SK-N-SH treated with all-trans-retinoic acid at 6 μM for 48 hours (cell line): ENCODE measurements at regions not wholly inside any gene's neighbourhood (a gene's known extent, or its start where the extent isn't known, plus 50 kb on each side); places are given as distances from the start of the nearest gene placed in this dataset.

ENCODE experiments used
- BACH2 ChIP-seq: fragments of 250-450 bp; sonication (Bioruptor Pico); IDR thresholded peaks from 2 replicates; pipeline ENCODE4 v1.9.0; 2021; ENCODE audit warnings: mild to moderate bottlenecking, borderline replicate concordance
- ISL1 ChIP-seq: fragments of 250-450 bp; sonication (Bioruptor Pico); IDR thresholded peaks from 2 replicates; pipeline ENCODE4 v2.1.2; 2022; ENCODE audit warnings: mild to moderate bottlenecking, moderate library complexity
- TCF4 ChIP-seq: fragments of 250-450 bp; sonication (Bioruptor Pico); IDR thresholded peaks from 2 replicates; pipeline ENCODE4 v1.8.0; 2021; ENCODE audit warnings: mild to moderate bottlenecking, moderate library complexity, borderline replicate concordance
- TOX ChIP-seq: fragments of 250-450 bp; sonication (Bioruptor Pico); IDR thresholded peaks from 2 replicates; pipeline ENCODE4 v1.8.0; 2021; ENCODE audit warnings: mild to moderate bottlenecking, moderate library complexity, borderline replicate concordance
- ZFP3 ChIP-seq: fragments of 250-450 bp; sonication (Bioruptor Pico); IDR thresholded peaks from 2 replicates; pipeline ENCODE4 v1.5.0; 2020; ENCODE audit warnings: mild to moderate bottlenecking, moderate library complexity
- ZFP30 ChIP-seq: fragments of 450-650 bp; formaldehyde crosslinking; IDR thresholded peaks from 2 replicates; pipeline ENCODE4 v1.5.0; 2022; ENCODE audit warnings: mild to moderate bottlenecking, moderate library complexity
- ZNF565 ChIP-seq: fragments of 450-650 bp; formaldehyde crosslinking; conservative IDR thresholded peaks from 2 replicates; pipeline ENCODE4 v1.5.0; 2020; ENCODE audit warnings: low read depth, mild to moderate bottlenecking, moderate library complexity
- ZNF70 ChIP-seq: fragments of 450-650 bp; formaldehyde crosslinking; IDR thresholded peaks from 2 replicates; pipeline ENCODE4 v1.5.0; 2020; ENCODE audit warnings: mild to moderate bottlenecking, moderate library complexity
- TF ChIP-seq, protein P1 (sequence below): fragments of 250-450 bp; sonication (Bioruptor Pico); IDR thresholded peaks from 2 replicates; pipeline ENCODE4 v1.5.1; 2020; ENCODE audit warnings: low read depth, mild to moderate bottlenecking, moderate library complexity
- TF ChIP-seq, protein P2 (sequence below): fragments of 250-450 bp; sonication (Bioruptor Pico); IDR thresholded peaks from 2 replicates; pipeline ENCODE4 v1.8.0; 2021; ENCODE audit warnings: low read depth, mild to moderate bottlenecking, moderate library complexity, borderline replicate concordance
- TF ChIP-seq, protein P3 (sequence below): fragments of 250-450 bp; sonication (Bioruptor Pico); IDR thresholded peaks from 2 replicates; pipeline ENCODE4 v1.8.0; 2020; ENCODE audit warnings: mild to moderate bottlenecking, moderate library complexity, borderline replicate concordance

DNA sequence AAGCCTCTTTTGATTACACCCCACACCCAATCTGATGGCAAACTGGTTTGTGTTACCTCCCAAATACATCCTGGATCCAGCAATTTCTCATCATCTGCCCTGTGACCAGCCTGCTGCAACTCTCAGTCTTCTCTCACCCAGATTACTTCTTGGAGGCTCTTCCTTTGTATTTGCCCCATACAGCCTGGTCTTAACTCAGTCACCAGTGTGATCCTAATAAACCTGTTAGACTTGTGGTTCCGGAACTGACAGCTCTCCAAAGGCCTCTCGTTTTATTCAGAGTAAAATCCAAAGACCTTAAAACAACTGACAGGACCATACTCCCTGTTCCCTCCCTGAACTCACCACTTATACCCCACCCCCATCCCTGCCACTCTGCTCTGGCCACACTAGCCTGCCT lies 228.2 kb upstream of the PAPPA start:
- TF ChIP-seq, protein P1, sequence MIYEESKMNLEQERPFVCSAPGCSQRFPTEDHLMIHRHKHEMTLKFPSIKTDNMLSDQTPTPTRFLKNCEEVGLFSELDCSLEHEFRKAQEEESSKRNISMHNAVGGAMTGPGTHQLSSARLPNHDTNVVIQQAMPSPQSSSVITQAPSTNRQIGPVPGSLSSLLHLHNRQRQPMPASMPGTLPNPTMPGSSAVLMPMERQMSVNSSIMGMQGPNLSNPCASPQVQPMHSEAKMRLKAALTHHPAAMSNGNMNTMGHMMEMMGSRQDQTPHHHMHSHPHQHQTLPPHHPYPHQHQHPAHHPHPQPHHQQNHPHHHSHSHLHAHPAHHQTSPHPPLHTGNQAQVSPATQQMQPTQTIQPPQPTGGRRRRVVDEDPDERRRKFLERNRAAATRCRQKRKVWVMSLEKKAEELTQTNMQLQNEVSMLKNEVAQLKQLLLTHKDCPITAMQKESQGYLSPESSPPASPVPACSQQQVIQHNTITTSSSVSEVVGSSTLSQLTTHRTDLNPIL (CRISPR knock-in tag): no peak
- TF ChIP-seq TCF4 (CRISPR knock-in tag): no peak
- no peak for TF ChIP-seq TOX (CRISPR knock-in tag)
- no peak for TF ChIP-seq BACH2 (CRISPR knock-in tag)
- TF ChIP-seq ISL1 (CRISPR knock-in tag): no peak
- no peak for TF ChIP-seq ZNF565 (CRISPR knock-in tag)
- TF ChIP-seq ZFP3: no peak
- TF ChIP-seq ZFP30 (CRISPR knock-in tag): no peak
- no peak for TF ChIP-seq ZNF70 (CRISPR knock-in tag)
- TF ChIP-seq, protein P2, sequence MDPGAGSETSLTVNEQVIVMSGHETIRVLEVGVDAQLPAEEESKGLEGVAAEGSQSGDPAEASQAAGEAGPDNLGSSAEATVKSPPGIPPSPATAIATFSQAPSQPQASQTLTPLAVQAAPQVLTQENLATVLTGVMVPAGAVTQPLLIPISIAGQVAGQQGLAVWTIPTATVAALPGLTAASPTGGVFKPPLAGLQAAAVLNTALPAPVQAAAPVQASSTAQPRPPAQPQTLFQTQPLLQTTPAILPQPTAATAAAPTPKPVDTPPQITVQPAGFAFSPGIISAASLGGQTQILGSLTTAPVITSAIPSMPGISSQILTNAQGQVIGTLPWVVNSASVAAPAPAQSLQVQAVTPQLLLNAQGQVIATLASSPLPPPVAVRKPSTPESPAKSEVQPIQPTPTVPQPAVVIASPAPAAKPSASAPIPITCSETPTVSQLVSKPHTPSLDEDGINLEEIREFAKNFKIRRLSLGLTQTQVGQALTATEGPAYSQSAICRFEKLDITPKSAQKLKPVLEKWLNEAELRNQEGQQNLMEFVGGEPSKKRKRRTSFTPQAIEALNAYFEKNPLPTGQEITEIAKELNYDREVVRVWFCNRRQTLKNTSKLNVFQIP (CRISPR knock-in tag): no peak
- TF ChIP-seq, protein P3, sequence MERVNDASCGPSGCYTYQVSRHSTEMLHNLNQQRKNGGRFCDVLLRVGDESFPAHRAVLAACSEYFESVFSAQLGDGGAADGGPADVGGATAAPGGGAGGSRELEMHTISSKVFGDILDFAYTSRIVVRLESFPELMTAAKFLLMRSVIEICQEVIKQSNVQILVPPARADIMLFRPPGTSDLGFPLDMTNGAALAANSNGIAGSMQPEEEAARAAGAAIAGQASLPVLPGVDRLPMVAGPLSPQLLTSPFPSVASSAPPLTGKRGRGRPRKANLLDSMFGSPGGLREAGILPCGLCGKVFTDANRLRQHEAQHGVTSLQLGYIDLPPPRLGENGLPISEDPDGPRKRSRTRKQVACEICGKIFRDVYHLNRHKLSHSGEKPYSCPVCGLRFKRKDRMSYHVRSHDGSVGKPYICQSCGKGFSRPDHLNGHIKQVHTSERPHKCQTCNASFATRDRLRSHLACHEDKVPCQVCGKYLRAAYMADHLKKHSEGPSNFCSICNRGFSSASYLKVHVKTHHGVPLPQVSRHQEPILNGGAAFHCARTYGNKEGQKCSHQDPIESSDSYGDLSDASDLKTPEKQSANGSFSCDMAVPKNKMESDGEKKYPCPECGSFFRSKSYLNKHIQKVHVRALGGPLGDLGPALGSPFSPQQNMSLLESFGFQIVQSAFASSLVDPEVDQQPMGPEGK: no peak
